ENCODE measurements at regions not wholly inside any gene's neighbourhood (a gene's known extent, or its start where the extent isn't known, plus 50 kb on each side); places are given as distances from the start of the nearest gene placed in this dataset.

DNA sequence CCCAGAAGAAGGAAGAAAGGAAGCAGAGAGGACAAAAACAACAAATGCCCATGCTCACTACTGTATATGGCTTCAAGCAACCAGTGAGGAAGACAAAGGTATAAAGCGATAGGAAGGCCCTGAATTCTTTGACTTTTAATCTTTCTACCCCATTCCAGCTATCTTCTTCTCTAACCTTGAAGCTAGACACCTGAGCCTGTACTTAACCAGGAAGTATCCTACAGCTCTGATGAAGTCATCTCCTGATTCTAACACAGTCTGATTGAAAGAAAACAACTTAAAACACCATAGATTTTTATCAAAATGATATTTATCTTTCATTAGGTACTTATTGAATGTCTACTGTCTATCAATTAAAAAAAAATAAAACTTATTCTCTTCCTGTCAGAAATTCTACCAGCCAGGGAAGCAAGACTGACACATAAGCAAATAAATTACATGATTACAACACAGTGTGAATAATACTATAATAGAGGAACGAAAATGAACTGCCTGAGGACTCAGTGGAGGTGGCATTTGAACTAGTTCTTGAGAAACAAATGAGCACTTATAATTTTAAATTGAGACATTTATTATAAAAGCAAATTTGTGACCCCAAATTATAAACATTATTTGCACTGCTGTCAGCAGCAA, 123.3 kb upstream of the ELL2 start:
- Histone ChIP-seq H3K4me3 (ENCODE audit: low read length) (no peak overlapping the region), H3K4me1 (ENCODE audit: control insufficient read depth, insufficient read depth, low read length) (peaks cover 44% of the 10 kb centered on the region), H3K27me3 (ENCODE audit: control insufficient read depth, insufficient read depth, low read length) (no peaks in the 10 kb centered on the region), H3K9ac (ENCODE audit: low read depth, low read length) (no peak overlapping the region), H3K9me3 (replicated peaks; ENCODE audit: low read length) (no peaks in the 10 kb centered on the region), H3K36me3 (ENCODE audit: insufficient read depth, low read length) (no peaks in the 10 kb centered on the region), H3K4me2 (ENCODE audit: low read length) (no peak overlapping the region)

- Histone ChIP-seq H3K4me2 (ENCODE audit: low read length) (peak overlapping the region; percentile 9), H3K36me3 (ENCODE audit: insufficient read depth, low read length) (no peaks in the 10 kb centered on the region), H3K9me3 (replicated peaks; ENCODE audit: low read length) (no peaks in the 10 kb centered on the region), H3K27me3 (ENCODE audit: control insufficient read depth, insufficient read depth, low read length) (no peaks in the 10 kb centered on the region), H3K4me3 (ENCODE audit: low read length) (no peak overlapping the region), H3K4me1 (ENCODE audit: control insufficient read depth, insufficient read depth, low read length) (peaks cover 54% of the 10 kb centered on the region), H3K9ac (ENCODE audit: low read depth, low read length) (no peak overlapping the region)
Observed at GRCh38 chr5:96083361-96083881, 121.8 kb upstream of the ELL2 start.

DNA sequence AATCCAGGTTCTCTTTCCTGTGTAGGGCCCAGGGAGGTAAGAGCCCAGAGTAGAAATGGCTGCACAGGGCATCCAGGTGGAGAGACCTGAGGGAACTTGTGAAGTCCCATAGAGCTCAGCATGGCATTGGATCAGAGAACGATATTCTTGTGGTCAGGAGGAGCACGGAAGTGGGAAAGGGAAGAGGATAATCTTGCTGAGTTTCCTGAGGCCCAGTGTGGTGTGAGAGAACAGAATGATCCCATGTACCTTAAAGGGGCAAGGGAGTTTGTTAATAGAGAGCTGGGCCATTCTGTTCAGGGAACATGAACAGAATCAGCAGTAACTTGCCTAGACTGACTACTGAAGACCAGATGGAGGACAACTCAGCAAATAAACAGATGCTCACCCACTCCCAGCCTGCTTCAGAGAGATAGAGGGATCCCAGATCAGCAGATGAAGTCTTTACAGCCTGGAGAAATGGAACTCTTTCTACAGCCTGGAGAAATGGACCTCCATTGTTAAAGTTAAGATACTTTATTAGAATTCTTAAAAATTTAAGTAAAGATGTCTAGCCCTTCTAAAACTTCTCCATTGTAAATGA, 119.7 kb upstream of the ELL2 start:
- Histone ChIP-seq H3K36me3 (ENCODE audit: insufficient read depth, low read length) (no peaks in the 10 kb centered on the region), H3K4me2 (ENCODE audit: low read length) (peak overlapping the region; percentile 20), H3K4me3 (ENCODE audit: low read length) (no peak overlapping the region), H3K9me3 (replicated peaks; ENCODE audit: low read length) (no peaks in the 10 kb centered on the region), H3K4me1 (ENCODE audit: control insufficient read depth, insufficient read depth, low read length) (peaks cover 64% of the 10 kb centered on the region), H3K27me3 (ENCODE audit: control insufficient read depth, insufficient read depth, low read length) (no peaks in the 10 kb centered on the region), H3K9ac (ENCODE audit: low read depth, low read length) (peak overlapping the region; percentile 7)

- Histone ChIP-seq H3K9me3 (replicated peaks; ENCODE audit: low read length) (no peaks in the 10 kb centered on the region), H3K4me3 (ENCODE audit: low read length) (peak overlapping the region; percentile 5), H3K36me3 (ENCODE audit: insufficient read depth, low read length) (no peaks in the 10 kb centered on the region), H3K4me2 (ENCODE audit: low read length) (no peak overlapping the region), H3K9ac (ENCODE audit: low read depth, low read length) (peak overlapping the region; percentile 7), H3K27me3 (ENCODE audit: control insufficient read depth, insufficient read depth, low read length) (no peaks in the 10 kb centered on the region), H3K4me1 (ENCODE audit: control insufficient read depth, insufficient read depth, low read length) (peaks cover 70% of the 10 kb centered on the region)
Observed at GRCh38 chr5:96080557-96080956, 118.9 kb upstream of the ELL2 start.

DNA sequence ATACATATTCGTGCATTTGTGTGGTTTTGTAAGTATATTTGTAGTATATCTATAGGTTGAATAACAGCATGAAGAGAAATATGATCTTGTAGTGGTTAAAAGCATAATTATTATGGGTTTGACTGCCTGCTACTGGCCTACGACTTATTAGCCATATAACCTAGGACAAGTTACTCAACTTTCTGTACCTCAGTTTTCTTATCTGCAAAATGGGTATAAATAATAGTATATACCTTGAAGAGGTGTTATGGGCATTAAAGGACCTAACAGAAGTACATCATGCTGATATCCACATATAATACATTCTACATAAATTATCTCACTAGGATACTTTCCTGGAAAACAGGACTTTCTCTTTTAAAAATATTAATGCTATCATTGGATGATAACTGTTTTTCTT, 118.3 kb upstream of the ELL2 start:
- Histone ChIP-seq H3K4me2 (ENCODE audit: low read length) (no peak overlapping the region), H3K27me3 (ENCODE audit: control insufficient read depth, insufficient read depth, low read length) (no peaks in the 10 kb centered on the region), H3K9ac (ENCODE audit: low read depth, low read length) (no peak overlapping the region), H3K36me3 (ENCODE audit: insufficient read depth, low read length) (no peaks in the 10 kb centered on the region), H3K9me3 (replicated peaks; ENCODE audit: low read length) (no peaks in the 10 kb centered on the region), H3K4me3 (ENCODE audit: low read length) (no peak overlapping the region), H3K4me1 (ENCODE audit: control insufficient read depth, insufficient read depth, low read length) (peaks cover 70% of the 10 kb centered on the region)

- H3K36me3 ChIP-seq (ENCODE audit: insufficient read depth, low read length): no peaks in the 10 kb centered on the region
- H3K27me3 ChIP-seq (ENCODE audit: control insufficient read depth, insufficient read depth, low read length): no peaks in the 10 kb centered on the region
- peaks cover 70% of the 10 kb centered on the region for H3K4me1 ChIP-seq (ENCODE audit: control insufficient read depth, insufficient read depth, low read length)
- H3K4me2 ChIP-seq (ENCODE audit: low read length): peak overlapping the region; percentile 52
- H3K9ac ChIP-seq (ENCODE audit: low read depth, low read length): peak overlapping the region; percentile 57
- H3K9me3 ChIP-seq (replicated peaks; ENCODE audit: low read length): no peaks in the 10 kb centered on the region
- no peak overlapping the region for H3K4me3 ChIP-seq (ENCODE audit: low read length)
Observed at GRCh38 chr5:96079075-96079474, 117.4 kb upstream of the ELL2 start.

DNA sequence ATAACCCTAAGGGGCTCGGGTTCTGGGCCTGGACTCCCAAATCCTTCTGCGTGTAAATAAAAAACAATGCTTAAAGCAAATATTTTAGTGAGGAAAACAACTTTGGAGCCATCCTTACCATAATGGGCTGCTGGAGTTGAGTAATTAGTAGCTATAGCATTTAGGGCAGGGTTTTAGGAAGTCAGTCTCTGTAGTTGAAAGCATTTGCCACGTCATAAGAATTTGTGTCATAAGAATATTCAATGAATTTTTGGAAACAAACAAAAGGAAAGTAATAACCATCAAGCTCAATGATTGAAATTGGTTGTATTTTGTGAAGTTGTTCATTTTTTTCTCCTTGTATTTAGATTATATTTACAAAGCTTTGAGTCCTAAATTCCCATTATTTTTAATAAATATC, 114.8 kb upstream of the ELL2 start:
- Histone ChIP-seq H3K27me3 (ENCODE audit: control insufficient read depth, insufficient read depth, low read length) (no peaks in the 10 kb centered on the region), H3K9ac (ENCODE audit: low read depth, low read length) (no peak overlapping the region), H3K4me1 (ENCODE audit: control insufficient read depth, insufficient read depth, low read length) (peaks cover 60% of the 10 kb centered on the region), H3K36me3 (ENCODE audit: insufficient read depth, low read length) (no peaks in the 10 kb centered on the region), H3K4me3 (ENCODE audit: low read length) (no peak overlapping the region), H3K9me3 (replicated peaks; ENCODE audit: low read length) (no peaks in the 10 kb centered on the region), H3K4me2 (ENCODE audit: low read length) (no peak overlapping the region)

GRCh38 chr5:96075579-96076289, 114.1 kb upstream of the ELL2 start:
- no peaks in the 10 kb centered on the region for H3K27me3 ChIP-seq (ENCODE audit: control insufficient read depth, insufficient read depth, low read length)
- no peaks in the 10 kb centered on the region for H3K36me3 ChIP-seq (ENCODE audit: insufficient read depth, low read length)
- H3K4me1 ChIP-seq (ENCODE audit: control insufficient read depth, insufficient read depth, low read length): peaks cover 54% of the 10 kb centered on the region
- H3K4me3 ChIP-seq (ENCODE audit: low read length): no peak overlapping the region
- H3K9ac ChIP-seq (ENCODE audit: low read depth, low read length): no peak overlapping the region
- no peaks in the 10 kb centered on the region for H3K9me3 ChIP-seq (replicated peaks; ENCODE audit: low read length)
- H3K4me2 ChIP-seq (ENCODE audit: low read length): no peak overlapping the region

GRCh38 chr5:96074870-96075269, 113.2 kb upstream of the ELL2 start:
- H3K4me2 ChIP-seq (ENCODE audit: low read length): peak overlapping the region; percentile 5
- H3K27me3 ChIP-seq (ENCODE audit: control insufficient read depth, insufficient read depth, low read length): no peaks in the 10 kb centered on the region
- H3K4me1 ChIP-seq (ENCODE audit: control insufficient read depth, insufficient read depth, low read length): peaks cover 52% of the 10 kb centered on the region
- H3K4me3 ChIP-seq (ENCODE audit: low read length): no peak overlapping the region
- H3K9me3 ChIP-seq (replicated peaks; ENCODE audit: low read length): no peaks in the 10 kb centered on the region
- no peaks in the 10 kb centered on the region for H3K36me3 ChIP-seq (ENCODE audit: insufficient read depth, low read length)
- no peak overlapping the region for H3K9ac ChIP-seq (ENCODE audit: low read depth, low read length)

DNA sequence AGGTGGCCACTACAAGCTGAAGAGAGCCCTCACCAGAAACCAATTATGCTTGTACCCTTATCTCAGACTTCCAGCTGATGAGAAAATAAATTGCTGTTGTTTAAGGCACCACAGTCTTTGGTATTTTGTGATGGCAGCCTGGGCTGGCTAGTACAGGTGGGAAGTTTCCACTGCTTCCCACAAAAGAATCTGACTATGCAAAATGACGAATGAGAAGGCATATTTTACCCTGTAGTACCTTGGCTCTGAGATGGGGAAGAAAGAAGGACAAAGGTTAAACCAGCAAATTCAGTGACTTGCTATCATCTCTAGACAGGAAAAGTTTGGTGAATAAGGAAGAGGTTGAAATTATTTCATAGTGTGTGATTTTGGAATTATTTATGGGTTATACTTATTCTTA, 112.8 kb upstream of the ELL2 start:
- Histone ChIP-seq H3K36me3 (ENCODE audit: insufficient read depth, low read length) (no peaks in the 10 kb centered on the region), H3K4me2 (ENCODE audit: low read length) (no peak overlapping the region), H3K9me3 (replicated peaks; ENCODE audit: low read length) (no peaks in the 10 kb centered on the region), H3K4me3 (ENCODE audit: low read length) (no peak overlapping the region), H3K27me3 (ENCODE audit: control insufficient read depth, insufficient read depth, low read length) (no peaks in the 10 kb centered on the region), H3K9ac (ENCODE audit: low read depth, low read length) (no peak overlapping the region), H3K4me1 (ENCODE audit: control insufficient read depth, insufficient read depth, low read length) (peaks cover 47% of the 10 kb centered on the region)

GRCh38 chr5:96072791-96073165, 111.1 kb upstream of the ELL2 start:
- Histone ChIP-seq H3K27me3 (ENCODE audit: control insufficient read depth, insufficient read depth, low read length) (no peaks in the 10 kb centered on the region), H3K36me3 (ENCODE audit: insufficient read depth, low read length) (no peaks in the 10 kb centered on the region), H3K4me1 (ENCODE audit: control insufficient read depth, insufficient read depth, low read length) (peaks cover 43% of the 10 kb centered on the region), H3K9ac (ENCODE audit: low read depth, low read length) (no peak overlapping the region), H3K4me3 (ENCODE audit: low read length) (no peak overlapping the region), H3K4me2 (ENCODE audit: low read length) (no peak overlapping the region), H3K9me3 (replicated peaks; ENCODE audit: low read length) (no peaks in the 10 kb centered on the region)
